ENCODE measurements at regions not wholly inside any gene's neighbourhood (a gene's known extent, or its start where the extent isn't known, plus 50 kb on each side); places are given as distances from the start of the nearest gene placed in this dataset.

DNA sequence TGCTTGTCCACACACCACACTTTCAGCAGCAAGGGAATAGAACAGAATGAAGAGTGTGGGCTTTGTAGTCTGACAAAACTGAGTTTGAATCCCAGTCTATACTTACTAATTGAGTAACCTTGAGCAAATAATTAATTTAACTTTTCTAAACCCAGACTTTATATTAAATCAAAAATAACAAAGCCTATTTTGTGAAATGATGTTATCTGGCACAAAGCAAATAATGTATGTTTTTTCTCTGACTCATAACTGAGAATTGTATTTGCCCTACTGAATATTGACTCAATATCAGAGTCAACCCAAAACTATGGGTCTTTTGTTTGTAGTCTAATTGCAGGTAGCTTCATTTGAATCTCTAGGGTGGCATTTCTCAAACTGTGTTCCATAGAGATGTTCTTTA, 77.9 kb upstream of the TANC2 start:
- DNase-seq (ENCODE audit: low read depth): peak; percentile 60
- in situ Hi-C loops (cut with HindIII; ENCODE audit: low pct_unique_long_range_greater_than_20kb, low sequenced_read_pairs): no loop called here

DNA sequence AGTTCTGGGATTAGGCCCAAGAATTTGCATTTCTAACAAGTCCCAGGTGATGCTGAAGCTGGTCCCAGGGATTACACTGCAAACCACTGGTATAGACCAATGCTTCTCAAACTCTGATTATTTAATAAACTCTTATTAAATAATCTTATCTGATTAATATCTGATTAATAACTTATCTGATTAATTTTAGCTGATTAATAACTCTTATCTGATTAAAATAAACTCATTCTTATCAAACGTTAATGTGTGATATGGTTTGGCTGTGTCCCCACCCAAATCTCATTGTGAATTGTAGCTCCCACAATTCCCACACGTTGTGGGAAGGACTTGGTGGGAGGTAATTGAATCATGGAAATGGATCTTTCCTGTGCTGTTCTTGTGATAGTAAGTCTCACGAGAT, 78.6 kb upstream of the TANC2 start:
- in situ Hi-C loops (cut with HindIII; ENCODE audit: low pct_unique_long_range_greater_than_20kb, low sequenced_read_pairs): no loop called here
- DNase-seq (ENCODE audit: low read depth): no peak

GRCh38 chr17:62884781-62885180, 76.7 kb upstream of the MARCHF10 start:
- no peak for DNase-seq (ENCODE audit: low read depth)
- in situ Hi-C loops (cut with HindIII; ENCODE audit: low pct_unique_long_range_greater_than_20kb, low sequenced_read_pairs): no loop called here

GRCh38 chr17:62882878-62883277, 74.8 kb upstream of the MARCHF10 start:
- DNase-seq (ENCODE audit: low read depth): no peak
- in situ Hi-C loops (cut with HindIII; ENCODE audit: low pct_unique_long_range_greater_than_20kb, low sequenced_read_pairs): no loop called here

DNA sequence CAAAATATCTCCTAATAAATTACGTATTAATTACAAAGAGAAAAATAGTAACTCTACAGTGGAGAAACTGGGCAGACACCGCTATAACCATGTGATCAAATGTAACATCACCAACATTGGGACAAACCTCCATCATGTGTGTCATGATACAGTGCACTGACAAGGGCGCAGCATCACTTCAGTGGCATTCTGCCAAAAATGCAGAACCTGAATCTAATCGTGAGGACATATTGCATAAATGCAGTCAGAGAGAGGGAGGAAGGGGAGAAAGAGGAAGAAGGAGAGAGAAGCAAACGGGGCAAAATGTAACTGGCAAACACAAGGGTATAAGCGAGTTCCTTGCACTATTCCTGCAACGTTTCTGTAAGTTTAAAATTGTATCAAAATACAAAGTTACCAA, 74.2 kb upstream of the MARCHF10 start:
- in situ Hi-C loops (cut with HindIII; ENCODE audit: low pct_unique_long_range_greater_than_20kb, low sequenced_read_pairs): no loop called here
- DNase-seq (ENCODE audit: low read depth): no peak

DNA sequence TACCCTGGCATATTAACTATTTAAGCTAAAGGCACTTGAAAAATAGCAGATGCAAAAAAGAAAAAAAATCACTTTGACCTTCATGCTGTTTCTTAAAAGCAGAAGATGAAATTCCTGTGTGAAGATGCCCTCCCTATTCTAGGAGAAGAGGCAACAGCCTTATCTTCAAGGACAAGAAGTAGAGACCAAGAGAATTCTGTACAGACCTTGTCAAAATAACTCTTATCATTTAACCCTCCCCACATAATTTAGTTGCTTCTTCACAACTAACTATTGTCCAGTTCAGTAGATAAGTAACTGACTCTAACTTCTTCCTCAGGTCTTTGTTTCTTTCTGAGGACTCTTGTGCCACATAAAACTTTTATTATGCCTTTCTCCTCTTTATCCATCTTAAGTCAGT, 72.0 kb upstream of the MARCHF10 start:
- DNase-seq (ENCODE audit: low read depth): no peak
- in situ Hi-C loops (cut with HindIII; ENCODE audit: low pct_unique_long_range_greater_than_20kb, low sequenced_read_pairs): no loop called here

- in situ Hi-C loops (cut with HindIII; ENCODE audit: low pct_unique_long_range_greater_than_20kb, low sequenced_read_pairs): no loop called here
- no peak for DNase-seq (ENCODE audit: low read depth)
These were observed 68.7 kb upstream of the MARCHF10 start for GRCh38 chr17:62876673-62877405.

DNA sequence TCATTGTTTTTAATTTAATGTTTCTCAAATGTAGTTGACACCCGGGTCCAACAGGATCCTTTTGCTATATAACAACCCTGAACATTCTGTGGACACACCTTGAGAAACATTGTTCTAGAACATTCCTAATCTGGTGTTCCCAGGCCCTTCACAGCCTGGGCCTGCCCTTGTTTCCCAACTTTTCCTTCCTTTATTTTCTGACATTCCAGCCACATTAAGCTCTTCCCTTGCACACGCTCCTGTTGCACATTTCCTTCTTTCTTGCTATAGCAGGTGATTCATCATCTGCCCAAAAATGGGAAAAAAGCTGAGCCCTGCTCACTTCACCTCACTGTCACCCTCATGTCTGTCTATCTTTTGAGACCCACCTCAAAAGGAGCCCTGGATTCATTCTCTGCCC, 67.9 kb upstream of the MARCHF10 start:
- in situ Hi-C loops (cut with HindIII; ENCODE audit: low pct_unique_long_range_greater_than_20kb, low sequenced_read_pairs): no loop called here
- DNase-seq (ENCODE audit: low read depth): no peak

DNA sequence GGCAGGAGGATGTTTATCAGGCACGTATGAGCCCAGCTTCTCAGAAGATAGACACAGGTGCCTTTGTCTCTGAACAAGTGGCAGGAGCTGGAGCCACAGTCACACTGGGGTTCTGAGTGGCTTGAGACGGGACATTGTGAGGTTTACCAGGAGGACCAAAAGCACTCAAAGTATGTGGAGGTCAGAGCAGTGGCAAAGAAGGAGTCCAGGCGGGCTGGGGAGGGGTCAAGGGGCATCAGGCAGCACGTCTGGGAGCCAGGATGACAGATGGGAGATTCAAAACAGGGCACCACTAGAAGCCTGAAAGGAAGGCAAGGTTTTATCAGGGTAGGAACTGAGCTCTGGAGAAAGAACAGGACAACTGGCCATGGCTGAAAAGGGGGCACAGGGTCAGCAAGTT, 67.2 kb upstream of the MARCHF10 start:
- in situ Hi-C loops (cut with HindIII; ENCODE audit: low pct_unique_long_range_greater_than_20kb, low sequenced_read_pairs): no loop called here

GRCh38 chr17:62871291-62871690, 63.2 kb upstream of the MARCHF10 start:
- in situ Hi-C loops (cut with HindIII; ENCODE audit: low pct_unique_long_range_greater_than_20kb, low sequenced_read_pairs): no loop called here
- no peak for DNase-seq (ENCODE audit: low read depth)

More for the DNA sequence above, 67.2 kb upstream of the MARCHF10 start:
- DNase-seq (ENCODE audit: low read depth): no peak

DNA sequence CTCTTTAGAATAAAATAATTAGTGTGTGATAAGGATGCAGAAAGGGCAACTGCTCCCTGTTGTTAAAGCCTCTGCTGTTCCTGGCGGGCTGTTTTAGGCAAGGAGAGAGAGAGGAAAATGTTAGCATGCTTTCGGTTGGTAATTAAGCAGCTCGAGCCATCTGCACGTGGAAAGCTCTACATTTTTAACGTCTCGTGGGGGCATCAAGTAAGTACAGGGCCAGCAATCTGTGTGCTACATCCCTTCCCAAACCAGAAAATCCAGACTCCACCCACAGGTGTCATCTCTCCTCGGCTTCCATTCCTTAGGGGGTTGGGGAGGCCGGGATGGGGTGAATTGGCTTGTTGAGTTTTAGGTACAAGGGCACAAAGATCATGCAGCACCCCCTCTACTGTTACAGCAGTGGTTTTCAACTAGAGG, 62.4 kb upstream of the MARCHF10 start:
- in situ Hi-C loops (cut with HindIII; ENCODE audit: low pct_unique_long_range_greater_than_20kb, low sequenced_read_pairs): no loop called here

DNA sequence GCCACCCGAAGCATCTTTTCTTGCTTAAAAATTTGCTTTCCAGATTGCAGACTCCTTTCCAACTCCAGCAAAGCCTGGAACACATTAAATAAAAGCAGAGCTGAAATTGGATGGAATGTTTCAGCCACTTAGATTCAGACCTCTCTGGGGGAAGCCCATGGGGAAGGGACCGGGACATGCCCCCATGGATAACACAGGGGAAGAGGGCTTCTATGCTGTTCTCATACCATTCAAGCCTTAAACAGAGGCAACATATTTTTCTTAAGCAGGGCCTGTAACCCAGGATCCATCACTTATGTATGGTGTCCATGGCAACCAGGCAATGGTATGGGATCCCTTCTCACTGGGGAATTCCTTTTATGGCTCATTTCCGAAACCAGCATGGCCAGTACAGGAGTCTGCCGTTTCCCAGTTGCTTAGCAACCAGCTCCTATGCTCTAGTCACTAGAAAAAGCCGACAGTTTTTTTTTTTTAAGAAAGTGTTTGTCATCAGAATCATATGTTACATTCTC, 62.0 kb upstream of the MARCHF10 start:
- in situ Hi-C loops (cut with HindIII; ENCODE audit: low pct_unique_long_range_greater_than_20kb, low sequenced_read_pairs): no loop called here
- DNase-seq (ENCODE audit: low read depth): no peak

More for the DNA sequence above, 62.4 kb upstream of the MARCHF10 start:
- DNase-seq (ENCODE audit: low read depth): no peak

DNA sequence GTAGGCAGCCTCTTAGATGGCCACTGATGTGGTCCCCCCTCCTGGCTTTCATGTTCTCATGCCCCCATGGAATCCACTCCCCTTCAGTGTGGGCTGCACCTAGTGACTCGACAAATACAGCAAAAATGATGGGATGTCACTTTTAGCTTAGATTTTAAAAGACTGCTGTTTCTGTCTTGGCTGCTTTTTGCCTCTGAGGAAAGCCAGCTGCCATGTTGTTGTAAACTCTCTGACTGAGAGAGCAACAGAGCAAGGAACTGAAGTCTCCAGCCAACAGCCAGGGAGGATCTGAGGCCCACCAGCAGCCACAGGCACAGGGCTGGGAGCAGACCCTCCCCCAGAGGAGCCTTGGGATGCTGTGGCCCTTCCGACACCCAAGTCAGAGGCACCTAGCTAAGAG, 60.6 kb upstream of the MARCHF10 start:
- DNase-seq (ENCODE audit: low read depth): no peak
- in situ Hi-C loops (cut with HindIII; ENCODE audit: low pct_unique_long_range_greater_than_20kb, low sequenced_read_pairs): no loop called here

DNA sequence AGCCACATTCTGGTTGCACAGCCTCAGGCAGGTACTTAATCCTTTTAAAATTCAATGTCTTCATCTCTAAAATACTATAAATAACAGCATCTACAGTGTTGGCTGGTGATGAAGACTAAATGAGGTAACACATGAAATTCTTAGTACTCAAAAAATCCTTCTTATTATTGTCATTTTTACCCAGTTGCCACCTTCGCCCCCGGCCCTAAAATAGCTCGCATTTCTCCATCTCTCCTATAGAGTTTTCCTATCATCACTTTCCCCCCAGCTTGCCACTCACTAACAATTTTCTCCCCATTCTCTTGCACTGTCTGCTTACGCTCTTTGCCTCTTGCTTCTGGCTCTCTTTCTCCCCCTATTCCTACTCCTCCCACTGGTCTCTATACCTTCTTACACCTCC, 59.9 kb upstream of the MARCHF10 start:
- in situ Hi-C loops (cut with HindIII; ENCODE audit: low pct_unique_long_range_greater_than_20kb, low sequenced_read_pairs): no loop called here
- no peak for DNase-seq (ENCODE audit: low read depth)

DNA sequence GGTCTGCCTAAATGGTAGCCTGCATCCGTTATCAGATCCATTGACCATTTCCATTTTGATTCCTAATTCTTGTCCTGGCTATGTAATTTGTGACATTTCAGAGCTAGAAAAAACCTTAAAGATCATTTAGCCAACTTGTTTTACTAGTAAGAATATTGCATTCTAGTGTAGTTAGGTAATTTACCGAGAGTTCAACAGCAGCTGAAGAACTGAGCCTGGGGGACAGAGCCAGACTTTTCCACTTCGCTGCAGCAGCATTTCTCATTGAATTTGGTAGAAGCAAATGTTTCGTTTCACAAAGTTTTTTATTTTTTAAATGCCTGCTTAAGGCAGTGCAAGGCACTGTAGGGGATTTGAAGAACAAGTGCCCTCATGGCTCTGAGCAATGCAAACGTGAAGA, 59.2 kb upstream of the MARCHF10 start:
- in situ Hi-C loops (cut with HindIII; ENCODE audit: low pct_unique_long_range_greater_than_20kb, low sequenced_read_pairs): no loop called here
- no peak for DNase-seq (ENCODE audit: low read depth)

- in situ Hi-C loops (cut with HindIII; ENCODE audit: low pct_unique_long_range_greater_than_20kb, low sequenced_read_pairs): no loop called here
These were observed 58.4 kb upstream of the MARCHF10 start for GRCh38 chr17:62866471-62866870.

GRCh38 chr17:62865586-62865985, 57.5 kb upstream of the MARCHF10 start:
- in situ Hi-C loops (cut with HindIII; ENCODE audit: low pct_unique_long_range_greater_than_20kb, low sequenced_read_pairs): no loop called here

More at GRCh38 chr17:62866471-62866870, 58.4 kb upstream of the MARCHF10 start:
- no peak for DNase-seq (ENCODE audit: low read depth)

GRCh38 chr17:62862251-62862650, 54.1 kb upstream of the MARCHF10 start:
- in situ Hi-C loops (cut with HindIII; ENCODE audit: low pct_unique_long_range_greater_than_20kb, low sequenced_read_pairs): no loop called here
- DNase-seq (ENCODE audit: low read depth): no peak

More at GRCh38 chr17:62865586-62865985, 57.5 kb upstream of the MARCHF10 start:
- no peak for DNase-seq (ENCODE audit: low read depth)

GRCh38 chr17:62860962-62861873, 53.1 kb upstream of the MARCHF10 start:
- no peak for DNase-seq (ENCODE audit: low read depth)
- in situ Hi-C loops (cut with HindIII; ENCODE audit: low pct_unique_long_range_greater_than_20kb, low sequenced_read_pairs): no loop called here
